Epithelial cell of prostate (primary cell): ENCODE measurements at regions not wholly inside any gene's neighbourhood (a gene's known extent, or its start where the extent isn't known, plus 50 kb on each side); places are given as distances from the start of the nearest gene placed in this dataset.

Experiments
- DNase-seq: peaks from one replicate; pipeline ENCODE4 v3.0.0-alpha.2; 2011; ENCODE audit warnings: low read depth, low spot score
- H3K27ac ChIP-seq: fragments of 450-650 bp; 2 replicates; pipeline ENCODE4 v1.5.1; 2017; ENCODE audit warnings: mild to moderate bottlenecking

DNA sequence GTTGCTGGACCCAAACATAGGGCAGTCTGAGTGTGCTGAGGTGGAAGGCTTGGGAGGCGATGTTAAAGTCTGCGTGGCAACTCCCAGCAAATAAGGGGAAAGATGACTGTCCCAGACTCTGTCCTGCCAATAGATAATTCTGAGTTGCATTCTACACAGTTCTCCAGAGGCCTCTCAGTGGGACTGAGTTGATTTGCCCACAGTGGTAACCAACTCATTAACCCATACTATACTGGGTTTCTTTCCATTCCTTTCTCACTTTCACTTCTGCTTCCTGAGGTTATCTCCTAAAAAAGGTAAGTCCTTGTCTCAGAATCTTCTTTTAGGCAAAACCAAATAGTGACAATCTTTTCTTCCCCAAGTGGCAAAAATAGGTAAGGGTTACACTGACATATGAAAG, 549.9 kb upstream of the DPPA4 start:
- H3K27ac ChIP-seq, result no peak overlapping the region
- no peak for DNase-seq

DNA sequence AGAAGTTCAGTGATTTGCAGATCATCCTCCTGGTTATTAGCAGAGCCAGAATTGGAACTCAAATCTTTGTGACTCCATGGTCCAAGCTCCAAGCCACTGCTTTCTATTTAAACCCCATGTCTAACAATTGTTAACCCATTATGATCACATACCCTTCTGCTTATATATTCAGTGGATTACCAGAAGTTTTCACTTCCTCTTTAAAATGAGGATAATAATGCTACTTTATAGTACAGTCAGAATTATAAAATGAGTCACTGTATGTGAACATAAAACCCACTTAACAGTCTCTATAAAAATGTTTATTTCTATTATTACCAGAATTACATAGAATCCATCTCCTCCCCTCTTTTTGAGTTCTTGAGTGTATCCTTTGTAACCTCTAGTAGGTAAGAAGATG, 550.7 kb upstream of the DPPA4 start:
- no peak overlapping the region for H3K27ac ChIP-seq
- no peak for DNase-seq

- DNase-seq, result no peak
- no peak overlapping the region for H3K27ac ChIP-seq
Observed at GRCh38 chr3:109897734-109898133, 560.4 kb upstream of the DPPA4 start.

DNA sequence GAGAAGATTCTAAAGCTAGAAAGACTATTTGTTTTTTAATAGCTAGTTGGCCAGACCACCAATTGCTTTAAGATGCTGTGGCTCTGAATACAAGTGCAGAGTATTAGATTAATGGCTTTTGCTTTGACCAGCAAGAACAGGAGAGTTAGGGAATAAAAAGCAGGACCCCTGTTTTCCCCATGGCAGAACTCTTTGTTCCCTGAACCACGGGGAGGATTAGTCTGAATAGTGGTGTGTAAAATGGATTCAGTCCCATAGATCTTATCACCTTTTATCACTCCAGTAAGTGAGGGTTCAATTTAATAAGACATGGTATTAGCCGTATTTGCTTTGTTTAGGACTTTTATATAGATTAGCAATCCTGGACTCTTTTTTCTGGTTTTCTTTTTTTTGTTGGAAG, 562.6 kb upstream of the DPPA4 start:
- no peak overlapping the region for H3K27ac ChIP-seq
- no peak for DNase-seq

- DNase-seq, result peak; percentile 16
- H3K27ac ChIP-seq, result no peak overlapping the region
Observed at GRCh38 chr3:109900783-109901182, 563.4 kb upstream of the DPPA4 start.

GRCh38 chr3:109902549-109902948, 565.2 kb upstream of the DPPA4 start:
- no peak for DNase-seq
- no peak overlapping the region for H3K27ac ChIP-seq

- H3K27ac ChIP-seq, result no peak overlapping the region
- no peak for DNase-seq
Observed at GRCh38 chr3:109903100-109903499, 565.8 kb upstream of the DPPA4 start.

DNA sequence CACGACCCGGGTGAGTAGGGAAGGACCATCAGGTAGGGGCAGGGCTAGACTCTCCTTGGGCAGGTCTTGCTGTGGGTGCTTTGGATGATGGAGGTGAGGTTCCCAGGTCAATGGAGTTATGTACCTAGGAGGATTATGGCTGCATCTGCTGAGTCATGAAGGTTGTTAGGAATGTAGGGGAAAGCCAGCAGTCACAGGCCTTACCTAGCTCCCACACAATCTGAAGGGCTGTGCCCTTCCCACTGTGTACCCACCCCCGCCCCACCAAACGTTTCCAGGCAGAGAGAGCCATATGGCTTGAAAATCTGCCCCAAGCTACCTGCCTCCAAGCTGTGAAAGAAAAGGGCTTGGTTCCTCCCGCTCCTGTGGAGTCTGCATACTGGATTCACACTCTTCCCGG, 573.4 kb upstream of the DPPA4 start:
- DNase-seq, result no peak
- no peak overlapping the region for H3K27ac ChIP-seq

GRCh38 chr3:109918740-109919139, 581.4 kb upstream of the DPPA4 start:
- no peak for DNase-seq
- H3K27ac ChIP-seq, result no peak overlapping the region

DNA sequence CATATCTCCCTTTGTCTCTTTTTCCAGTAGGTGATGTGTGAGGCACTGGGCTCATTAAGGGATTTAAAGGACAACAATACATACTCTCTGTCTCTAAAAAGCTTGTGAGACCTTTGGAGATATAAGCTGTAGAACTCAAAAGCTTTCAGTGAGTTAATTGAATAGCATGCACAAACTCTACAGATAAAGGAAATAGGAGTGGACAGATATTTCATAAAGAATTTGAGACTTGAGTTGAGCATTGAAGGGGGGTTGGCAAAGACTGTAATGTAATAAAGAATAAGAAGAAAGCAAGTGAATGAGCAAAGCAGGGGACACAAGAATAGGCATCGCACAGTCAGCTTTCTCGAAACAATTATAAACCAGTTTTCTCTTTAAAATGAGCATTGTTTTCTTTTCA, 583.4 kb upstream of the DPPA4 start:
- DNase-seq, result no peak
- H3K27ac ChIP-seq, result no peak overlapping the region

- no peak overlapping the region for H3K27ac ChIP-seq
- no peak for DNase-seq
Observed at GRCh38 chr3:109921509-109921908, 584.2 kb upstream of the DPPA4 start.

- DNase-seq, result no peak
- H3K27ac ChIP-seq, result no peak overlapping the region
Observed at GRCh38 chr3:109922856-109923255, 585.5 kb upstream of the DPPA4 start.

DNA sequence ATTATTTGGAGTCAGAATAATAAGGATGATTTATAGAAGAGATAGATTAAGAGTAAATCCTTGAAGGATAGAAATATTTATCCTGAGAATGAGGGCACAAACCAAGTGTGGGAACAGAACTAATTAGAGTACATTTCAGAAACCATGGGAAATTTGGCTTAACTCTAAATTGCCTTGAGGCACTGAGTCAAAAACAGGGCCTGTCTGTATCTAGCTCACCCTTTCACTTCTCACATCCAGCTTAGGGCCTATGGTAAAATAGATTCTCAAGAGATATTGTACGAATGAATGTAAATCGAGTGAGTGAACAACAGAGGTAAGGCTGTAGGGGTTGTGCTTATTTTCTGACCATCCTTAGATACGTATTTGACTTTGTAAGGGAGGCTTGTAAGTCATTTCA, 586.1 kb upstream of the DPPA4 start:
- no peak overlapping the region for H3K27ac ChIP-seq

DNA sequence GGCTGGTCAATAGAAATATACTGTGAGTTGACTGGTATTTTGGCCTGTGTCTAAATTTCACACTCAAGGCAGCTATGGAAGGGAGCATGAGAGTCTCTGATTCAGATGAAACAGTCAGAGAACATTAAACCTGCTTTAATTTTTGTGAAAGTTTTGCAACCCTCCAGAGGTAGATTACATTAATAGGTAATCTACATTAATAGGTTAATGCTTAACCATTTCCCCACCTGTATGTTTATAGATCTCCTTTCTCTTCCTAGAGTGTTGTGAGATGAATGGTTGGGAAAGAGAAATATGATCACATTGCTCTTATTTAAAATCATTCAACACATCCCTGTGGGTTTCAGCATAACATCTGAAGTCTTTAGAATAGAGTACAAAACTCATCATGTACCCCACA, 586.9 kb upstream of the DPPA4 start:
- H3K27ac ChIP-seq, result no peak overlapping the region

More for the DNA sequence above, 586.1 kb upstream of the DPPA4 start:
- no peak for DNase-seq

GRCh38 chr3:109926376-109926775, 589.0 kb upstream of the DPPA4 start:
- DNase-seq, result no peak
- peak overlapping the region; percentile 87 for H3K27ac ChIP-seq

More for the DNA sequence above, 586.9 kb upstream of the DPPA4 start:
- DNase-seq, result no peak

DNA sequence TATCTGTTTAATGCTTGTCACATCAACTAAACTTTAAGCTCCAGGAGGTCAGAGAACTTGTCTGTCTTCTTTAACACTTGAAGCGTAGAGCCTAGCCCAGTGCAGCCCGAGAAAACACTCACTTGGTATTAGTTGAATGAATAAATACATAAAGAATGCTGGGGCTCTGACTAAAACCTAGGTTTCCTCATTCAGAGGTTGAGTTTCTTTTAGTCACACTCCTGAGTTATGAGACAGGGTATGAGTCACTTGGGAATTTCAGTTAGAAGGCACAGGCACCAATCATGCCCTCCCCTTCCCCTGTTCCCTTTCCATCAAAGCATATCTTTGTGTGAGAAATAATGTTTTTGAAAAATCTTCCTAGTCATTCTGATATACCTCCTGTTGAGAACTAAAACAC, 589.8 kb upstream of the DPPA4 start:
- peak overlapping the region; percentile 87 for H3K27ac ChIP-seq
- DNase-seq, result peak; percentile 93

DNA sequence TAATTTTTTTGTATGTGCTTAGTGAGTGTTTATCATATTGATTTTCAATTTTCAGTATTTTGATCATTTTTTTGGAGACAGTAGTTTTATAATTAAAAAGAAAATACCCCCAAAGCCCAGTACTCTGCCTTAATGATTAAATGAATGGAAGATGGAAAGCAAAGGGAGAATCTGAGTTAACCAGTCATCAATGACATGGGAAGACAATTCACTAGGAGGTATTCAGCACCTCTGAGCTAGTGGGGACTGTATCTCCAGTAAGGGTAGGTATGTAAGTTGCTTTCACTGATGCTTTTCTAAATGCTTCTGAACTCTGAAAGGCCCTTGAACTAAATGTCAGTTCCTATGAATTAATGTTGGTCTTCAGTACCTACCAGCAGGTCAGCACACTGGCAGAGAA, 590.4 kb upstream of the DPPA4 start:
- peak overlapping the region; percentile 87 for H3K27ac ChIP-seq
- DNase-seq, result no peak

- H3K27ac ChIP-seq, result no peak overlapping the region
- DNase-seq, result no peak
Observed at GRCh38 chr3:109930582-109930981, 593.2 kb upstream of the DPPA4 start.

DNA sequence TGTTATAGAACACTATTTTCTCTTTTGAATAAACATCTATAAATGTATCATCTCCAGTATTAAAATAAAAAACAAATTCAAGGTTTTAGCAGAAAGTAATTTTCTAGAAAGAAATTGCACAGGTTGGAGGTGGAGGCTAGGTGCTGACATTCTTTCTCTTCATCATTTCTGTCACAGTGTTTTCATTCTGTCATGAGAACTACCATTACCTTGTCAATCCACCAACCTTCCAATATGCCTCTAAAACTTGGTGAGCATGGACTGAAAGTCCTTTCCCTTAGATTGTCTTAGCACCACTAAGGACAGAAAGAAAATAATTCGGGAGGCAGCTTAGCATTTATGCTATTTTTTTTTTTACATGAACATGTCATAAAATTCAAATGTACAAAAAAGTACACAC, 596.2 kb upstream of the DPPA4 start:
- no peak for DNase-seq
- H3K27ac ChIP-seq, result no peak overlapping the region

DNA sequence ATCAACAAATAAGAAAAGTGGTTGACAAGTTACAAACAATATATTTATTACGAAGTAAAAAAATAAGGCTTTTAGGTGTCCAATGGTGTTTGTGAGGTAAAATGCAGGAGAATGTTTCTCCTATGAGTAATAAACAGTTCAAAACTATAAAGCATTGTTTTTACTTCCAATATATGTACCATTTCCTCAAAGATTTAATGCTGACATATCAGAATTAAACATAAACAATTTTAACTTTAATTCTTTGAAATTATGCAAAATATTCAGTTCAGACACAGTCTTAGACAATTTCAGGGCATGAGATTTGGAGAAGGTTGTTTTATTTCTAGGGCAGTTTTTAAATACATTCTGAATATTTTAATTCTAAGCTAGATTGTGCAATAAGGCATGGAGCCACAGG, 602.5 kb upstream of the DPPA4 start:
- no peak overlapping the region for H3K27ac ChIP-seq
- no peak for DNase-seq

DNA sequence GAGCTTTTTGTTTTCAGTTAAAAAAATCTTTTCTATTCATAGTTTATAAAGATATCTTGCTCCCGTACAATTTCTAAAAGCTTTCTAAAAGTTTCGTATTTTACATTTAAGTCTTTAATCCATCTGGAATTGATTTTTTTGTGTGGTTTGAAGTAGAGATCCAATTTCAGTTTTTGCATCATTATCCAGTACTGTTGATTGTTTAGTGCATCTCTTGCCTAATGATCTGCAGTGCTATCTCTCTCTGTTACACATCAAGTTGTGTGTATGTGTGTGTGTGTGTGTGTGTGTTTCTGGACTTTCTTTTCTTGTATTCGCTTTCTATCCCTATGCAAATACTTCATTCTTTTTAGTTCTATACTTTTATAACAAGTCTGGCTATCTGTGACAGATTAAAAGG, 605.8 kb upstream of the DPPA4 start:
- no peak overlapping the region for H3K27ac ChIP-seq
- no peak for DNase-seq

DNA sequence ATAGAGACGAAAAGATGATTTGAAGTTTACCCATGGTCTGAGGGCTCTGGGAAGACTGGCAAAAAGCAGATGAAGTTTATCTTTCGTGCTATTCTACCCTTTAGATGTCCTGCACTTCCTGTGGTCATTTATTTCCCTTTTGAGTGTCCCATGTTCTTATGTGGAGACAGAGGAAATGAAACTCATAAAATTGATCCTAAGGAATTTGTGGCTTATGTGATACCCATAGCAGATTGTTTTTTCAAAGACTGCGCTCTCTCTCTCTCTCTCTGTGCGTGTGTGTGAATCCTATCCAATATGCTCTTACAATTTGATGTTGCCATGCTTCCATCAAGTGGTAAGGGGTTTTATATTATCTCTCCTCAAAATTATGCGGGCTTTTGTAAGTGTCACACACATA, 607.5 kb upstream of the DPPA4 start:
- no peak overlapping the region for H3K27ac ChIP-seq
- no peak for DNase-seq

- no peak for DNase-seq
- H3K27ac ChIP-seq, result no peak overlapping the region
Observed at GRCh38 chr3:109952924-109953323, 615.6 kb upstream of the DPPA4 start.
